ENCODE measurements at regions not wholly inside any gene's neighbourhood (a gene's known extent, or its start where the extent isn't known, plus 50 kb on each side); places are given as distances from the start of the nearest gene placed in this dataset.

- TF ChIP-seq POLR2AphosphoS5 (IDR thresholded peaks at IDR 0.05) (no peak), POLR2A (IDR thresholded peaks at IDR 0.05) (no peak)
These were observed 82.8 kb upstream of the TMEM18 start for GRCh38 chr2:760001-760400.

All from prostate gland (tissue), 1 donor.